Subcutaneous abdominal adipose tissue (tissue), 5 donors: ENCODE measurements at regions not wholly inside any gene's neighbourhood (a gene's known extent, or its start where the extent isn't known, plus 50 kb on each side); places are given as distances from the start of the nearest gene placed in this dataset.

ENCODE experiments used
- H3K27ac ChIP-seq: one replicate; pipeline ENCODE4 v1.7.0; 2013; ENCODE audit warnings: low read depth, mild to moderate bottlenecking, inconsistent platforms, low read length, moderate library complexity
- H3K27me3 ChIP-seq, 5 donors: one replicate each; pipeline ENCODE4 v1.7.0; 2013; ENCODE audit warnings: low read length in 5 of 5, inconsistent platforms in 1 of 5; ENCODE audit not compliant: control insufficient read depth in 5 of 5, insufficient read depth in 4 of 5
- H3K36me3 ChIP-seq, 5 donors: one replicate each; pipeline ENCODE4 v1.7.0; 2013; ENCODE audit warnings: low read length in 5 of 5; ENCODE audit not compliant: control insufficient read depth in 5 of 5, insufficient read depth in 5 of 5
- H3K4me1 ChIP-seq, 5 donors: one replicate each; pipeline ENCODE4 v1.7.0; 2013; ENCODE audit warnings: low read length in 5 of 5, mild to moderate bottlenecking in 3 of 5, moderate library complexity in 1 of 5; ENCODE audit not compliant: control insufficient read depth in 5 of 5, insufficient read depth in 5 of 5
- H3K4me3 ChIP-seq, 5 donors: one replicate each; pipeline ENCODE4 v1.7.0; 2013; ENCODE audit warnings: low read length in 5 of 5, low read depth in 1 of 5
- H3K9ac ChIP-seq, 5 donors: one replicate each; pipeline ENCODE4 v1.7.0; 2013; ENCODE audit warnings: low read length in 5 of 5, mild to moderate bottlenecking in 4 of 5, moderate library complexity in 3 of 5
- H3K9me3 ChIP-seq, 5 donors: one replicate each; pipeline ENCODE4 v1.7.0; 2013; ENCODE audit warnings: low read length in 5 of 5; ENCODE audit not compliant: control insufficient read depth in 5 of 5
- donor health status: healthy.
- donor health status: healthy.
- donor health status: healthy.
- donor health status: healthy.
- donor health status: healthy.

DNA sequence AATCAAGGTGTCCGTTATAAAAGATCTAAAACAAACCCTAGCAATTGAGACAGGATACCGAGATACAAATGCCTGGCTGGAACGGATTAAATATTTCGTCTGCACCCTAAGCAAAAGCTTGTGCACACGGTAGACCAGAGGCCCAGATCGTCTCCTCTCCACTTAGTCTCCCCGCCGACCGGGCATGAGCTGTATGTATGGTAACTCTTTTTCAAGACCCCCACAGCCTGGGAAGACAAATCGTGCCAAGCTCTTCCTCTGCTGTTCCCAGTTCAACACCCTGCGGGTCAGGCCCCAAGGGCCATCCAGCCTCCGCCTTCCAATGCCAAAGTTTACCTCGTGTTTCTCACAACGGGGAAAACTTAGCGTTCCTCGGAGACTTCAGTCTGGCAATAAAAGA lies 285.7 kb upstream of the GALNT17 start:
- Histone ChIP-seq H3K4me1 (no peaks in the 10 kb centered on the region), H3K9ac (no peak overlapping the region), H3K27me3 (no peaks in the 10 kb centered on the region), H3K4me3 (no peak overlapping the region), H3K36me3 (no peaks in the 10 kb centered on the region), H3K9me3 (peaks cover 0 to 9% (median 0%) of the 10 kb centered on the region in 5 donors), H3K27ac (no peak overlapping the region)

DNA sequence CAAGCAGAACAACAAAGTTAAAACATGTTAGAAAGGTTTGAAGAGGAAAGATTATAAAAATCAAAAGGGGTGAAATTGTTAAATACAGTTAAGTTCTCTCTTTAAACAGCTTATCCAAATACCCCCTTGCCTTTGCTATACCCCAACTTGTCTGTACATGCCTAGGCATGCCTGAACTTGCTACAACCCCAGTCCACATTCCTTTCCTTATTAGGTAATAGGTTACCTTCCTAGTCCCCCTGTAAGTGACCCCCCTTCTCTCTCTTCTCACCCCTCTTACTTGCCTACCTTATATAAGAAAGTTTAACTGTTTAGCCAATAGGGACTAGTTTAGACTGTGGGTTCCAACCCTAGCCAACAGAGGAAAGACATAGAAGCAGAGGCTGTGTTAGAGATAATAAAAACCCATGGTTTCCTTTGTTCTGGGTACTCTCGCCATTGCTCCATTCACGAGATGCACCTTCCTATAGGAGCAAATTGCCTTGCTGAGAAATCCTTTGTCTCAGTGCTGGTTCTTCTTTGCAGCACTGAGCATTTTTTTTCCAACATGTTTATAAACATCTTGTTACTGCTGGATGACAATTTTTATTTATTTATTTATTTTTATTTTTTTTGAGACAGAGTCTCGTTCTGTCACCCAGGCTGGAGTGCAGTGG lies 282.2 kb upstream of the GALNT17 start:
- Histone ChIP-seq H3K9ac (no peak overlapping the region), H3K27ac (no peak overlapping the region), H3K9me3 (peaks cover 0 to 9% (median 0%) of the 10 kb centered on the region in 5 donors), H3K27me3 (no peaks in the 10 kb centered on the region), H3K36me3 (no peaks in the 10 kb centered on the region), H3K4me1 (no peaks in the 10 kb centered on the region), H3K4me3 (no peak overlapping the region)

DNA sequence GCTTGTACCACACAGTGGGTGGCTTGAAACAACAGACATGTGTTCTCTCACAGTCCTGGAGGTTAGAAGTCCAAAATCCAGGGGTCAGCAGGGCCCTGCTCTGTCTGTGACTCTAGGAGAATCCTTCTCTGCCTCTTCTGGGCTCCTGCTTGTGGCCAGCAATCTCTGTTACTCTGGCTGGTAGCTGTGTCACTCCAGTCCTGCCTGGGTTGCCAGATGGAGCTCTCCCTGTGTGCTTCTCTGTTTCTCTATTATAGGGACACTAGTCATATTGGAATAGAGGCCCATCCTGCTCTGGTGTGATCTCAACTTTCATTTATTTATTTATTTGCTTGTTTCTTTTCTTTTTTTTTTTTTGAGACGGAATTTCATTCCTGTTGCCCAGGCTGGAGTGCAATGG lies 276.6 kb upstream of the GALNT17 start:
- Histone ChIP-seq H3K4me1 (no peaks in the 10 kb centered on the region), H3K9me3 (no peaks in the 10 kb centered on the region), H3K4me3 (no peak overlapping the region), H3K27me3 (no peaks in the 10 kb centered on the region), H3K9ac (no peak overlapping the region), H3K36me3 (no peaks in the 10 kb centered on the region), H3K27ac (no peak overlapping the region)

DNA sequence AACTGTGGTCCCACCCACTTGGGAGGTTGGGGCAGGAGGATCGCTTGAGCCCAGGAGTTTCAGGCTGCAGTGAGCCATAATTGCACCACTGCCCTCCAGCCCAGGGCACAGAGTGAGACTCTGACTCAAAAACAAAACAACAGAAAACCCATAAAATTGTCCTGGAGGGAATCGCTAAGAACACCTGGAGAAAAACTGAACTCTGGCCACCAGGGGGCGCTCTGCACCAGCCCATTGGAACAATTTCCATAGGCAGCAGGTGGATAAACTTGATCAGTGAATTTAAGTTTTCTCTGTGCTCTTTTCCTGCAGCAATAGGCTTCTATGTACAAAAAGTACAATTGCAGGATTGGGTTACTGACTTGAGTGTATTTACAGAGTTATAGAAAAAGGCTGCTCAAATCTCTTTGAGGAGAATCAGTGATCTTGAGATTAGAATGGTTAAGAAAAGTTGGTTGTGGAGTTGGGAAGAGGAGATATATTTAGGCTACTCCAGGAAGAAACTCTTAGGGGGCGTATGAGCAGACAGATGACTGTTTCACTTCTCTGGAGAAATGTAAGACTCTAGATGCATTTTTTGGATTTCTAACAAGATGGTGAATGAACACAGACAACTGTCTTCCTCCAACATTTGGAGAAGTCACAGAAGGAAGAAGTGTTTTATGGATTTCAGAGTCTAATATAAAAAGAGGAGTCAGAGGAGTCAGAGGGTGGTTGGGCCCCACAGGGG lies 274.9 kb upstream of the GALNT17 start:
- peaks cover 4 to 12% (median 10%) of the 10 kb centered on the region in 5 donors for H3K9me3 ChIP-seq
- H3K36me3 ChIP-seq, result no peaks in the 10 kb centered on the region
- no peak overlapping the region for H3K4me3 ChIP-seq
- H3K27me3 ChIP-seq, result no peaks in the 10 kb centered on the region
- no peak overlapping the region for H3K9ac ChIP-seq
- H3K4me1 ChIP-seq, result no peaks in the 10 kb centered on the region
- H3K27ac ChIP-seq, result no peak overlapping the region

DNA sequence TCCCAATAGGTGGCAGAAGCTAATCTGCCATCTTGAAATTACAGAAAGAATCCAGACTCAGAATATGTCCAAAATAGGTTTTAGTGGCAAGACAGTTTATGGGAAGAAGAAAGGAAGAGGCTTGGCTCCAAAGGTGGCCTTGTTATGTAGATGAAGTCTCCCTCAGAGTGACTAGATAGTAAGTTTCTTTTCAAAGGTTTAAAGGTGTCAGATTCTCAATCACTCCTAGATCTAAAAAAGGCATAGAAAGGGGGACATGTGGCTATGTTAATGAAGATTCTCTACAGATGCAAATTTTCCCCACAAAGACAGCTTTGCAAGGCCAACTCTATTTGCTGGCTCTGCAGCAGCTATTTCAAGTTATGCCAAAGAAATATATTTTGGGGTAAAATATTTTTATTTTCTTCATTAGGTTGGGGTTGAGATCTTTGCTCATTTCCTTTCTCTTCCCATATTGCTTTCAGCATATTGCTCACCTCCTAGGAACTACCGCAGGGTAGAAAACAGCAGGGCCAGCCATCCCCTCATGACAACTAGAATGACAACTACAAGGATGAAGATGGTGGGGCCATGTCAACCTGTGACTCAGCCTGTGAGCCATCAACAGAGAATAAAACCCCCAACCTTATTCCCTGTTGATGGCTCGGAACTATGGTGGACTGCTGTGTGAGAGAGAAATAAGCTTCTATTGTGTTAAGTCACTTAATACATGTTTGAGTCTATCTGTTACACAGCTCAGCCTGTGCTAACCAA lies 274.0 kb upstream of the GALNT17 start:
- no peaks in the 10 kb centered on the region for H3K27me3 ChIP-seq
- no peak overlapping the region for H3K4me3 ChIP-seq
- H3K9me3 ChIP-seq, result peaks cover 4 to 16% (median 10%) of the 10 kb centered on the region in 5 donors
- no peaks in the 10 kb centered on the region for H3K36me3 ChIP-seq
- no peak overlapping the region for H3K9ac ChIP-seq
- no peaks in the 10 kb centered on the region for H3K4me1 ChIP-seq
- no peak overlapping the region for H3K27ac ChIP-seq

DNA sequence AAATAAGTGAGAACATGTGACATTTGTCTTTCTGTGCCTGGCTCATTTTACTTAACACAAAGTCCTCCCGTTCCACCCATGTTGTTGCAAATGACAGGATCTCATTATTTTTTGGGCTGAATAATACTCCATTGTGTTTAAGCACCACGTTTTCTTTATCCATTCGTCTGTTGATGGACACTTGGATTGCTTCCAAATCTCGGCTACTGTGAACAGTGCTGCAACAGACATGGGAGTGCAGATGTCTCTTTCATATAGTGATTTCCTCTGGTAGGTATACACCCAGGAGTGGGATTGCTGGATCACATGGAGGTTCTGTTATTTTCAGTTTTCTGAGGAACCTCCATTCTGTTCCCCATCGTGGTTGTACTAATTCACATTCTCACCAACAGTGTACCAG lies 264.4 kb upstream of the GALNT17 start:
- Histone ChIP-seq H3K27ac (no peak overlapping the region), H3K4me3 (no peak overlapping the region), H3K9me3 (peaks cover 0 to 14% (median 9%) of the 10 kb centered on the region in 5 donors), H3K27me3 (peaks cover 0 to 3% (median 0%) of the 10 kb centered on the region in 5 donors), H3K9ac (no peak overlapping the region), H3K36me3 (no peaks in the 10 kb centered on the region), H3K4me1 (no peaks in the 10 kb centered on the region)

DNA sequence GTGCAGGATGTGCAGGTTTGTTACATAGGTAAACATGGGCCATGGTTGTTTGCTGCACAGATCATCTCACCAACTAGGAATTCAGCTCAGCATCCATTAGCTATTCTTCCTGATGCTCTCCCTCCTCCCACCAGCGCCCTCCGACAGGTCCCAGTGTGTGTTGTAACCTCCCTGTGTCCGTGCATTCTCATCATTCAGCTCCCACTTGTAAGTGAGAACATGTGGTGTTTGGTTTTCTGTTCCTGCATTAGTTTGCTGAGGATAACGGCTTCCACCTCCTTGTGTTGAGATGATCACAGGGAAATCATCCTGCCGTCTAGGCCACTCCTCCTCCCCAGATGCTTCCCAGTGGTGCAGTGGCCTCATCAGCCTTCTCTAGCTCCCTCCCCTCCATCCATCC lies 261.6 kb upstream of the GALNT17 start:
- no peak overlapping the region for H3K4me3 ChIP-seq
- H3K4me1 ChIP-seq, result no peaks in the 10 kb centered on the region
- H3K9me3 ChIP-seq, result peaks cover 0 to 9% (median 7%) of the 10 kb centered on the region in 5 donors
- no peak overlapping the region for H3K27ac ChIP-seq
- no peaks in the 10 kb centered on the region for H3K36me3 ChIP-seq
- H3K27me3 ChIP-seq, result peaks cover 0 to 3% (median 0%) of the 10 kb centered on the region in 5 donors
- no peak overlapping the region for H3K9ac ChIP-seq

DNA sequence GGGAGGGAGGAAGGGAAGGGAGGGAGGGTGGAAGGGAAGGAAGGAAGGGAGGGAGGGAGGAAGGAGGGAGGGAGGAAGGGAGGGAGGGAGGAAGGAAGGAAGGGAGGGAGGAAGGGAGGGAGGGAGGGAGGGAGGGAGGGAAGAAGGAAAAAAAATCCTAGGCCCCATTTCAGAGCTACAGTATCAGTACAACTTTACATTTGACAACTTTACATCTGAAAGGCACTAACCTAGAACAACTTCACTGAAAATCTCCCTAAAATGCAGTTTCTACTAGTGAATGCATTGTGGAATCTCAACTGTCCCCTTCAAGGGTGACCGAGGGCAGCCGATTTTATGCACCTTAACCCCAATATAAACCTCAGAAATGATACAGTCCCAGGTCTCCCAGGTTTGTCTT lies 259.8 kb upstream of the GALNT17 start:
- Histone ChIP-seq H3K27ac (no peak overlapping the region), H3K27me3 (peaks cover 0 to 3% (median 0%) of the 10 kb centered on the region in 5 donors)

DNA sequence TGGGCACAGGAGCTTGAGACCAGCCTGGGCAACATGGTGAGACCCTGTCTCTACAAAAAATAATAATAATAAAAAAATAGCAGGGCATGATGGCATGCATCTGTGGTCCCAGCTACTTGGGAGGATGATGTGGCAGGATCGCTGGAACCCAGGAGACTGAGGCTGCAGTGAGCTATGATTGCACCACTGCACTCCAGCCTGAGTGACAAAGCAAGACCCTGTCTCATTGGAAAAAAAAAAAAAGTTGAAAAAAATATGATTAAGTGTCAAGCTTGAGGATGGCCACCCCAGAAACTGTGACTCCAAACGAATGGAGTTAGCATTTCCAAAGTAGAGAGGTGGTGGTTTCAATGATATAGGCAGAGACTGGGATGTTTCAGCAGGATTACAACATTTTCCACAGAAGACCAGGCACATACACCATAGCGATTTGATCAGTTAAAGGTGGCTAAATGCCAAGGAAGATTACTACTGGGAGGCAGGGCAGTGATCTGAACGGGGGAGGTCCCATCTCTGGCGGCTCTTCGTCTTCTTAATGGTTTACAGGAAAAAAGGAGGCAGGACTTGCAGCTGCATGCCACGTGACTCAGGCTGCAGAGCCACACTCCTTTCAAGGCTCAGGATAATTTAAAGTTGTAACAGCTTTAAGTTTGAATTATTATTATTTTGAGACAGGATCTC lies 250.6 kb upstream of the GALNT17 start:
- Histone ChIP-seq H3K4me1 (no peaks in the 10 kb centered on the region), H3K9me3 (peaks cover 0 to 3% (median 0%) of the 10 kb centered on the region in 5 donors), H3K36me3 (no peaks in the 10 kb centered on the region), H3K4me3 (no peak overlapping the region), H3K27me3 (peaks cover 0 to 4% (median 0%) of the 10 kb centered on the region in 5 donors), H3K9ac (no peak overlapping the region), H3K27ac (no peak overlapping the region)

More for the DNA sequence above, 259.8 kb upstream of the GALNT17 start:
- no peak overlapping the region for H3K4me3 ChIP-seq
- no peaks in the 10 kb centered on the region for H3K9me3 ChIP-seq
- no peak overlapping the region for H3K9ac ChIP-seq
- H3K4me1 ChIP-seq, result no peaks in the 10 kb centered on the region
- no peaks in the 10 kb centered on the region for H3K36me3 ChIP-seq
